K562 (cell line): ENCODE measurements at regions not wholly inside any gene's neighbourhood (a gene's known extent, or its start where the extent isn't known, plus 50 kb on each side); places are given as distances from the start of the nearest gene placed in this dataset.
"Not testable (repeated sequence)": the region's sequence is repeated elsewhere in the genome, so short reads cannot be mapped to it uniquely, and the experiment has no call there.

Experiments used
- ATAC-seq: fragments of 200-7000 bp; cut with Tn5 transposase; 3 replicates; pipeline ENCODE4 v1.9.1; 2020; ENCODE audit warnings: moderate library complexity
- BruUV-seq: library from RNA; stranded (reverse); fragments of 400-500 nt; replicated peaks from 2 replicates; lab custom pipeline; 2021; lab: Mats Ljungman, UMichigan
- CTCF ChIA-PET: fragments of 300-600 bp; formaldehyde crosslinking; extraction: SDS; loops from one replicate; lab custom pipeline; 2021; ENCODE audit warnings: low intra/inter-chr PET ratio; lab: Yijun Ruan, JAX
- POLR2A ChIA-PET: fragments of 300-600, 350-650 bp; sonication (Branson Sonifier 250); formaldehyde crosslinking; extraction: SDS; loops from one replicate; lab custom pipeline; 2021; ENCODE audit warnings: antibody characterized with exemption, inconsistent platforms; lab: Yijun Ruan, JAX
- DNase-seq, 4 experiments: peaks; one replicate each; pipeline versions ENCODE4 v3.0.0 to v3.0.0-alpha.2; 2011 to 2018; ENCODE audit warnings: low spot score in 3 of 4, mixed read lengths in 3 of 4; ENCODE audit errors: extremely low read depth in 1 of 4
- FAIRE-seq: peaks from 2 replicates; lab custom pipeline; 2011; peaks lifted over from hg19 to GRCh38; lab: Jason Lieb, UNC
- H2AFZ ChIP-seq: 2 replicates; pipeline ENCODE4 v1.6.0; 2011; ENCODE audit warnings: low read depth, low read length, control low read depth, inconsistent platforms
- H3K27ac ChIP-seq: fragments of 200-600 bp; 3 replicates; pipeline ENCODE4 v1.8.0; 2011; ENCODE audit warnings: low read depth, mild to moderate bottlenecking, control low read depth, inconsistent platforms, low read length, moderate library complexity, mixed read lengths; ENCODE audit errors: extremely low read depth
- H3K27me3 ChIP-seq, 2 experiments: fragments of 300-600 bp in 1 of 2; 2 replicates in 1 of 2; 3 replicates in 1 of 2; pipeline versions ENCODE4 v1.6.0 to v1.8.0; 2011; ENCODE audit warnings: inconsistent platforms in 2 of 2, low read length in 2 of 2, mild to moderate bottlenecking in 1 of 2, mixed read lengths in 1 of 2, moderate library complexity in 1 of 2; ENCODE audit not compliant: control insufficient read depth in 2 of 2, insufficient read depth in 2 of 2
- H3K36me3 ChIP-seq: fragments of 300-600 bp; 3 replicates; pipeline ENCODE4 v1.8.0; 2011; ENCODE audit warnings: mild to moderate bottlenecking, low read length, inconsistent platforms; ENCODE audit not compliant: control insufficient read depth, insufficient read depth
- H3K4me1 ChIP-seq, 2 experiments: fragments of 200-600 bp in 1 of 2; replicated peaks in 1 of 2; 2 replicates in 1 of 2; 3 replicates in 1 of 2; pipeline versions ENCODE4 v1.5.1 to v1.8.0; 2011; ENCODE audit warnings: inconsistent platforms in 2 of 2, low read length in 2 of 2, mild to moderate bottlenecking in 1 of 2, mixed read lengths in 1 of 2, moderate library complexity in 1 of 2; ENCODE audit not compliant: control insufficient read depth in 2 of 2, insufficient read depth in 2 of 2
- H3K4me2 ChIP-seq: 2 replicates; pipeline ENCODE4 v1.6.1; 2011; ENCODE audit warnings: low read length, control low read depth, inconsistent platforms, mixed read lengths; ENCODE audit not compliant: insufficient read depth
- H3K4me3 ChIP-seq: fragments of 200-600 bp; sonication (generic), shearing (Covaris generic); 2 replicates; pipeline ENCODE4 v1.5.1; 2016; ENCODE audit warnings: control low read depth, inconsistent platforms
- H3K79me2 ChIP-seq: fragments of 200-600 bp; 3 replicates; pipeline ENCODE4 v1.8.0; 2011; ENCODE audit warnings: low read length, inconsistent platforms; ENCODE audit not compliant: control insufficient read depth, insufficient read depth
- H3K9ac ChIP-seq, 2 experiments: 2 replicates each; pipeline versions ENCODE4 v1.6.0 to v1.6.1; 2011; ENCODE audit warnings: low read depth in 2 of 2, low read length in 2 of 2, control low read depth in 1 of 2, inconsistent platforms in 1 of 2, mild to moderate bottlenecking in 1 of 2, mixed read lengths in 1 of 2; ENCODE audit not compliant: insufficient read depth in 1 of 2
- H3K9me1 ChIP-seq: one replicate; pipeline ENCODE4 v1.6.0; 2011; ENCODE audit warnings: inconsistent platforms, mild to moderate bottlenecking, low read length, moderate library complexity; ENCODE audit not compliant: control insufficient read depth, insufficient read depth
- H3K9me3 ChIP-seq: replicated peaks from 2 replicates; pipeline ENCODE4 v1.5.1; 2011; ENCODE audit warnings: low read depth, low read length, inconsistent platforms; ENCODE audit not compliant: control insufficient read depth, insufficient read depth
- H4K20me1 ChIP-seq: replicated peaks from 2 replicates; pipeline ENCODE4 v1.6.1; 2011; ENCODE audit warnings: low read length, inconsistent platforms, mixed read lengths; ENCODE audit not compliant: control insufficient read depth, insufficient read depth
- WGBS: fragments of 100-300 bp; shearing (Covaris generic); methylation state at CpG from one replicate; pipeline ENCODE4 v1.1.6; 2016; ENCODE audit warnings: low coverage, mixed read lengths; ENCODE audit not compliant: insufficient coverage; ENCODE audit errors: missing lambda C conversion rate; 5-methylcytosine and 5-hydroxymethylcytosine counted together
- in situ Hi-C: fragments of 300-500 bp; cut with MboI; formaldehyde crosslinking; loops from 4 replicates; pipeline ENCODE4 v1.15.0; 2018; ENCODE audit warnings: inconsistent platforms, mixed read lengths
- intact Hi-C: fragments of 100-400 bp; cut with micrococcal nuclease; formaldehyde crosslinking; loops from 2 replicates; pipeline ENCODE4 v1.14.2; 2022

- FAIRE-seq, H2AFZ ChIP-seq, H3K4me3 ChIP-seq, in situ Hi-C loops, POLR2A ChIA-PET, DNase-seq, H3K4me1 ChIP-seq, H3K79me2 ChIP-seq, H3K36me3 ChIP-seq, ATAC-seq, H3K9me3 ChIP-seq, H4K20me1 ChIP-seq, intact Hi-C loops, H3K27ac ChIP-seq, CTCF ChIA-PET, BruUV-seq, H3K4me2 ChIP-seq, H3K9me1 ChIP-seq, H3K9ac ChIP-seq: not testable (repeated sequence)
- 0% methylated on average over 4 of the region's 4 CpGs for WGBS
- peaks cover 0 to 16% of the 10 kb centered on the region in 2 experiments; a peak in 3 of 5 replicates for H3K27me3 ChIP-seq
Observed at GRCh38 chr4:9695994-9696393, 85.4 kb upstream of the DRD5 start.

DNA sequence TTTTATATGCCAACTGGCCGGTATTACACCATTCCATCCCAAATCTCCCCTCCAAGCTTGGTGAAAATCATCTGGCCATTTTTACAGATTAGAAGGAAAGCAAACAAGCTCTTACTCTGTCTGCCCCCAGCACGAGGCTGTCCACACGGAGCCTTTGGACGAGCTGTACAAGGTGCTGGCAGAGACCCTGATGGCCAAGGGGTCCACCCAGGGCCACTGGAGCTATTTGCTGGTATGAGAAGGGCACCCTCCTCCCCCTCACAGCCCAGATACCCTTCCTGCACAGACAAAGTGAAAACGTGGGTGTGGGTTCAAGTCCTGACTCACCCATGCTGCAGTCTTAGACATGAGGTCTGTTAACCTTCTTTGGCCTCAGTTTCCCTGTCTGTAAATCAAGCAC is 84.9 kb upstream of the DRD5 start:
- in situ Hi-C loops, H3K27ac ChIP-seq, H4K20me1 ChIP-seq, H3K4me2 ChIP-seq, H3K4me1 ChIP-seq, H2AFZ ChIP-seq, H3K79me2 ChIP-seq, CTCF ChIA-PET, H3K4me3 ChIP-seq, H3K9me3 ChIP-seq, H3K9ac ChIP-seq, intact Hi-C loops, H3K36me3 ChIP-seq, H3K9me1 ChIP-seq, FAIRE-seq, ATAC-seq, POLR2A ChIA-PET, BruUV-seq, DNase-seq: not testable (repeated sequence)
- peaks cover 0 to 16% of the 10 kb centered on the region in 2 experiments; a peak in 3 of 5 replicates for H3K27me3 ChIP-seq
- WGBS = 0% methylated on average over 5 of the region's 5 CpGs

- ATAC-seq, H4K20me1 ChIP-seq, POLR2A ChIA-PET, H3K36me3 ChIP-seq, H3K4me1 ChIP-seq, H3K9me3 ChIP-seq, H3K4me3 ChIP-seq, H3K9ac ChIP-seq, H3K27ac ChIP-seq, H2AFZ ChIP-seq, BruUV-seq, CTCF ChIA-PET, H3K79me2 ChIP-seq, FAIRE-seq, H3K4me2 ChIP-seq, DNase-seq, H3K9me1 ChIP-seq: not testable (repeated sequence)
- in situ Hi-C loops = loop anchor here (5.0 kb wide), 1 partner anchor 315 kb away; no protein-coding TSS in a partner anchor
- intact Hi-C loops = loop anchor here (10.0 kb wide), 3 partner anchors 63 to 223 kb away; no protein-coding TSS in a partner anchor
- peaks cover 0 to 16% of the 10 kb centered on the region in 2 experiments; a peak in 3 of 5 replicates for H3K27me3 ChIP-seq
- 4% methylated on average over 5 of the region's 6 CpGs for WGBS
Observed at GRCh38 chr4:9702019-9702418, 79.4 kb upstream of the DRD5 start.

GRCh38 chr4:9702696-9703095 is 78.7 kb upstream of the DRD5 start:
- not testable (repeated sequence) for ATAC-seq

More at GRCh38 chr4:9702696-9703095, 78.7 kb upstream of the DRD5 start:
- not testable (repeated sequence) for H3K9me3 ChIP-seq, H2AFZ ChIP-seq, H3K79me2 ChIP-seq, H3K9me1 ChIP-seq, BruUV-seq, H3K36me3 ChIP-seq, H3K9ac ChIP-seq, H3K4me1 ChIP-seq, H4K20me1 ChIP-seq, DNase-seq, FAIRE-seq, H3K4me2 ChIP-seq, H3K27ac ChIP-seq, H3K4me3 ChIP-seq
- peaks cover 0 to 14% of the 10 kb centered on the region in 2 experiments; a peak in 3 of 5 replicates for H3K27me3 ChIP-seq
- CTCF ChIA-PET = interaction anchor here (1.3 kb wide), 1 partner anchor 362 kb away, joined by 4 read pairs; no protein-coding TSS in a partner anchor
- POLR2A ChIA-PET = interaction anchor here (0.6 kb wide), 1 partner anchor 339 kb away, joined by 3 read pairs; no protein-coding TSS in a partner anchor
- intact Hi-C loops = loop anchor here (10.0 kb wide), 3 partner anchors 62 to 222 kb away; no protein-coding TSS in a partner anchor
- in situ Hi-C loops = loop anchor here (5.0 kb wide), 1 partner anchor 315 kb away; no protein-coding TSS in a partner anchor
- 4% methylated on average over 8 of the region's 9 CpGs for WGBS
